Neural crest cell (in vitro differentiated cells): ENCODE measurements at regions not wholly inside any gene's neighbourhood (a gene's known extent, or its start where the extent isn't known, plus 50 kb on each side); places are given as distances from the start of the nearest gene placed in this dataset.
"Not testable (repeated sequence)": the region's sequence is repeated elsewhere in the genome, so short reads cannot be mapped to it uniquely, and the experiment has no call there.

Experiments used
- DNase-seq: peaks from one replicate; pipeline ENCODE4 v3.0.0; 2021; ENCODE audit warnings: low read depth, mixed read lengths, low spot score
- H3K27ac Mint-ChIP-seq: one replicate; pipeline ENCODE4 v1.8.0; 2021; ENCODE audit warnings: mild to moderate bottlenecking, mixed read lengths; ENCODE audit not compliant: unreplicated experiment
- H3K27me3 Mint-ChIP-seq: 2 replicates; pipeline ENCODE4 v1.8.0; 2021; ENCODE audit warnings: low read depth, mild to moderate bottlenecking, mixed read lengths
- H3K36me3 Mint-ChIP-seq: 2 replicates; pipeline ENCODE4 v1.8.0; 2021; ENCODE audit warnings: low read depth, mild to moderate bottlenecking, mixed read lengths
- H3K4me1 Mint-ChIP-seq: 2 replicates; pipeline ENCODE4 v1.8.0; 2021; ENCODE audit warnings: mixed read lengths
- H3K4me3 Mint-ChIP-seq: one replicate; pipeline ENCODE4 v1.8.0; 2021; ENCODE audit warnings: mild to moderate bottlenecking, mixed read lengths
- H3K9me3 Mint-ChIP-seq: 2 replicates; pipeline ENCODE4 v1.8.0; 2021; ENCODE audit warnings: mixed read lengths
- TF ChIP-seq, protein P1 (sequence below): fragments of 200-600 bp; sonication (generic); conservative IDR thresholded peaks from 2 replicates; pipeline ENCODE4 v1.5.0; 2021; ENCODE audit warnings: antibody characterized with exemption, mild to moderate bottlenecking

DNA sequence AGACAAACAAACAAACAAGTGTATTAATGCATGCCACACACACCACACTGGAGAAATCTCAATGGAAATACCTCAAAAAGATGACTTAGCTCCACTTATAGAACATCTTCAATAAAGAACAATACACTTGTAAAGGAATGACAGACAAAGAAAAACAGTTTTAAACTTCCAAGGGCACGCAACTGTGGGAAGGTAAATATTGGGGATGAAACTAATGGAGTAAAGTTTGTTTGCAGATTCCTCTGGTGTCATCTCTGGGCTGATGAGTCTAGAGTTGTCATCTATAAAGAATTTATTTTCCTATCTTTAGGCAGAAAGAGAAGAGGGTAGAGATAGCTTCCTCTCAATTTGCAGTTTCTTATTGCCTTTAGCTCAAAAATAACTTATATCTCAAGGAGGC lies 144.0 kb upstream of the ZC3H15 start:
- H3K27ac Mint-ChIP-seq = no peak overlapping the region

GRCh38 chr2:186345745-186346144 lies 140.3 kb upstream of the ZC3H15 start:
- Mint-ChIP-seq H3K9me3 (no peaks in the 10 kb centered on the region), H3K27ac (no peak overlapping the region), H3K4me1 (peaks cover 5% of the 10 kb centered on the region), H3K4me3 (no peak overlapping the region), H3K27me3 (no peaks in the 10 kb centered on the region), H3K36me3 (peaks cover 5% of the 10 kb centered on the region)
- no peak for DNase-seq
- TF ChIP-seq, protein P1, sequence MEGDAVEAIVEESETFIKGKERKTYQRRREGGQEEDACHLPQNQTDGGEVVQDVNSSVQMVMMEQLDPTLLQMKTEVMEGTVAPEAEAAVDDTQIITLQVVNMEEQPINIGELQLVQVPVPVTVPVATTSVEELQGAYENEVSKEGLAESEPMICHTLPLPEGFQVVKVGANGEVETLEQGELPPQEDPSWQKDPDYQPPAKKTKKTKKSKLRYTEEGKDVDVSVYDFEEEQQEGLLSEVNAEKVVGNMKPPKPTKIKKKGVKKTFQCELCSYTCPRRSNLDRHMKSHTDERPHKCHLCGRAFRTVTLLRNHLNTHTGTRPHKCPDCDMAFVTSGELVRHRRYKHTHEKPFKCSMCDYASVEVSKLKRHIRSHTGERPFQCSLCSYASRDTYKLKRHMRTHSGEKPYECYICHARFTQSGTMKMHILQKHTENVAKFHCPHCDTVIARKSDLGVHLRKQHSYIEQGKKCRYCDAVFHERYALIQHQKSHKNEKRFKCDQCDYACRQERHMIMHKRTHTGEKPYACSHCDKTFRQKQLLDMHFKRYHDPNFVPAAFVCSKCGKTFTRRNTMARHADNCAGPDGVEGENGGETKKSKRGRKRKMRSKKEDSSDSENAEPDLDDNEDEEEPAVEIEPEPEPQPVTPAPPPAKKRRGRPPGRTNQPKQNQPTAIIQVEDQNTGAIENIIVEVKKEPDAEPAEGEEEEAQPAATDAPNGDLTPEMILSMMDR = no peak

More for the DNA sequence above, 144.0 kb upstream of the ZC3H15 start:
- Mint-ChIP-seq H3K4me3 (no peak overlapping the region), H3K36me3 (peaks cover 12% of the 10 kb centered on the region), H3K4me1 (no peaks in the 10 kb centered on the region), H3K9me3 (peaks cover 3% of the 10 kb centered on the region), H3K27me3 (no peaks in the 10 kb centered on the region)
- TF ChIP-seq, protein P1 = no peak
- no peak for DNase-seq

- TF ChIP-seq, protein P1 = no peak
- H3K27ac Mint-ChIP-seq = no peak overlapping the region
- H3K36me3 Mint-ChIP-seq = peaks cover 5% of the 10 kb centered on the region
- peaks cover 5% of the 10 kb centered on the region for H3K4me1 Mint-ChIP-seq
- no peak for DNase-seq
- H3K27me3 Mint-ChIP-seq = no peaks in the 10 kb centered on the region
- H3K4me3 Mint-ChIP-seq = no peak overlapping the region
- H3K9me3 Mint-ChIP-seq = no peaks in the 10 kb centered on the region
Measured at GRCh38 chr2:186346216-186346615, 139.8 kb upstream of the ZC3H15 start.

GRCh38 chr2:186347472-186347871 lies 138.6 kb upstream of the ZC3H15 start:
- no peak for DNase-seq
- Mint-ChIP-seq H3K4me1 (peaks cover 5% of the 10 kb centered on the region), H3K27me3 (no peaks in the 10 kb centered on the region), H3K27ac (no peak overlapping the region), H3K4me3 (no peak overlapping the region), H3K36me3 (peaks cover 7% of the 10 kb centered on the region), H3K9me3 (peaks cover 2% of the 10 kb centered on the region)
- TF ChIP-seq, protein P1 = no peak

GRCh38 chr2:186348200-186348599 lies 137.9 kb upstream of the ZC3H15 start:
- peaks cover 14% of the 10 kb centered on the region for H3K36me3 Mint-ChIP-seq
- H3K27me3 Mint-ChIP-seq = no peaks in the 10 kb centered on the region
- peaks cover 5% of the 10 kb centered on the region for H3K4me1 Mint-ChIP-seq
- DNase-seq = no peak
- H3K9me3 Mint-ChIP-seq = peaks cover 6% of the 10 kb centered on the region
- no peak overlapping the region for H3K27ac Mint-ChIP-seq
- TF ChIP-seq, protein P1 = no peak
- no peak overlapping the region for H3K4me3 Mint-ChIP-seq

GRCh38 chr2:186349508-186349907 lies 136.6 kb upstream of the ZC3H15 start:
- H3K36me3 Mint-ChIP-seq = peaks cover 21% of the 10 kb centered on the region
- H3K9me3 Mint-ChIP-seq = peaks cover 10% of the 10 kb centered on the region
- no peaks in the 10 kb centered on the region for H3K27me3 Mint-ChIP-seq
- TF ChIP-seq, protein P1 = no peak
- no peak overlapping the region for H3K27ac Mint-ChIP-seq
- no peak for DNase-seq
- peaks cover 5% of the 10 kb centered on the region for H3K4me1 Mint-ChIP-seq
- H3K4me3 Mint-ChIP-seq = no peak overlapping the region

- H3K27me3 Mint-ChIP-seq, H3K27ac Mint-ChIP-seq, H3K4me1 Mint-ChIP-seq, DNase-seq, H3K4me3 Mint-ChIP-seq: not testable (repeated sequence)
- Mint-ChIP-seq H3K36me3 (peaks cover 19% of the 10 kb centered on the region), H3K9me3 (peaks cover 12% of the 10 kb centered on the region)
Measured at GRCh38 chr2:186354160-186354559, 131.9 kb upstream of the ZC3H15 start.
